ENCODE measurements at regions not wholly inside any gene's neighbourhood (a gene's known extent, or its start where the extent isn't known, plus 50 kb on each side); places are given as distances from the start of the nearest gene placed in this dataset.

DNA sequence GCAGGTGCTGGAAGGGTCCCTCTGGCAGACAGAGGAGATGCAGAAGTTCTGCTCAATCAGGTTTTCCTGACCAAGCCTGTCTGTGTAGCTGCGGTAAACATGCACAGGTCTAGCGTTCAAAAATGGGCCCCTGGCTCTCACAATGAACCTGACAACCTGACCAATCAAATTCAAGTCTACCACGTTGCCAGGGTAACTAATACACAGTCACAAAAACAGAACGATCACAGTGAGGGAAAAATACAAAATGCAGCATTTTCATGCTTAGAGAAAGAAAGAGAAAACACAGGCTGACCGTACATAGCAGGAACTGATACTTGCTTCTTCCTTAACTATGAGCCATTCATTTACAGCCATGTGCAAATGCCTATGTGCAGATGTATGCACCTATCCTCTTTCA is 353.1 kb upstream of the TSHZ2 start:
- no peak overlapping the region; the same call in 1 of the 2 replicates for H2BK12ac ChIP-seq (ENCODE audit: low read depth, low read length)
- no peak overlapping the region for H2AFZ ChIP-seq (ENCODE audit: low read length)
- TF ChIP-seq, protein P1, sequence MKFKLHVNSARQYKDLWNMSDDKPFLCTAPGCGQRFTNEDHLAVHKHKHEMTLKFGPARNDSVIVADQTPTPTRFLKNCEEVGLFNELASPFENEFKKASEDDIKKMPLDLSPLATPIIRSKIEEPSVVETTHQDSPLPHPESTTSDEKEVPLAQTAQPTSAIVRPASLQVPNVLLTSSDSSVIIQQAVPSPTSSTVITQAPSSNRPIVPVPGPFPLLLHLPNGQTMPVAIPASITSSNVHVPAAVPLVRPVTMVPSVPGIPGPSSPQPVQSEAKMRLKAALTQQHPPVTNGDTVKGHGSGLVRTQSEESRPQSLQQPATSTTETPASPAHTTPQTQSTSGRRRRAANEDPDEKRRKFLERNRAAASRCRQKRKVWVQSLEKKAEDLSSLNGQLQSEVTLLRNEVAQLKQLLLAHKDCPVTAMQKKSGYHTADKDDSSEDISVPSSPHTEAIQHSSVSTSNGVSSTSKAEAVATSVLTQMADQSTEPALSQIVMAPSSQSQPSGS (IDR thresholded peaks at IDR 0.05; ENCODE audit: low read length), result no peak
- TF ChIP-seq CBX8 (IDR thresholded peaks at IDR 0.05; ENCODE audit: borderline replicate concordance, low read depth, low read length), result no peak
- no peak for TF ChIP-seq CHD2 (IDR thresholded peaks at IDR 0.05; ENCODE audit: low read length)
- no peak for TF ChIP-seq ZNF274 (IDR thresholded peaks at IDR 0.05; ENCODE audit: borderline replicate concordance, extremely low read depth, low read length)
- TF ChIP-seq, protein P2, sequence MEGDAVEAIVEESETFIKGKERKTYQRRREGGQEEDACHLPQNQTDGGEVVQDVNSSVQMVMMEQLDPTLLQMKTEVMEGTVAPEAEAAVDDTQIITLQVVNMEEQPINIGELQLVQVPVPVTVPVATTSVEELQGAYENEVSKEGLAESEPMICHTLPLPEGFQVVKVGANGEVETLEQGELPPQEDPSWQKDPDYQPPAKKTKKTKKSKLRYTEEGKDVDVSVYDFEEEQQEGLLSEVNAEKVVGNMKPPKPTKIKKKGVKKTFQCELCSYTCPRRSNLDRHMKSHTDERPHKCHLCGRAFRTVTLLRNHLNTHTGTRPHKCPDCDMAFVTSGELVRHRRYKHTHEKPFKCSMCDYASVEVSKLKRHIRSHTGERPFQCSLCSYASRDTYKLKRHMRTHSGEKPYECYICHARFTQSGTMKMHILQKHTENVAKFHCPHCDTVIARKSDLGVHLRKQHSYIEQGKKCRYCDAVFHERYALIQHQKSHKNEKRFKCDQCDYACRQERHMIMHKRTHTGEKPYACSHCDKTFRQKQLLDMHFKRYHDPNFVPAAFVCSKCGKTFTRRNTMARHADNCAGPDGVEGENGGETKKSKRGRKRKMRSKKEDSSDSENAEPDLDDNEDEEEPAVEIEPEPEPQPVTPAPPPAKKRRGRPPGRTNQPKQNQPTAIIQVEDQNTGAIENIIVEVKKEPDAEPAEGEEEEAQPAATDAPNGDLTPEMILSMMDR (IDR thresholded peaks at IDR 0.05; ENCODE audit: control extremely low read depth in 1 of 3, insufficient read depth in 1 of 3, low read depth in 1 of 3, low read length in 3 of 3), result no peak
- TF ChIP-seq, protein P3, sequence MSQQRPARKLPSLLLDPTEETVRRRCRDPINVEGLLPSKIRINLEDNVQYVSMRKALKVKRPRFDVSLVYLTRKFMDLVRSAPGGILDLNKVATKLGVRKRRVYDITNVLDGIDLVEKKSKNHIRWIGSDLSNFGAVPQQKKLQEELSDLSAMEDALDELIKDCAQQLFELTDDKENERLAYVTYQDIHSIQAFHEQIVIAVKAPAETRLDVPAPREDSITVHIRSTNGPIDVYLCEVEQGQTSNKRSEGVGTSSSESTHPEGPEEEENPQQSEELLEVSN (IDR thresholded peaks at IDR 0.05), result no peak
- no peak for TF ChIP-seq CHD1 (IDR thresholded peaks at IDR 0.05; ENCODE audit: low read depth, low read length)
- no peak for TF ChIP-seq CEBPB (IDR thresholded peaks at IDR 0.05; ENCODE audit: low read depth, low read length)
- no peak overlapping the region for H4K5ac ChIP-seq (ENCODE audit: insufficient read length, low read depth, low read length)
- no peak overlapping the region for H3K14ac ChIP-seq (ENCODE audit: insufficient read length)
- H4K8ac ChIP-seq (ENCODE audit: extremely low read depth, insufficient read depth, low read length), result no peak overlapping the region
- no peak overlapping the region for H3K9ac ChIP-seq (replicated peaks in 1 of 4; ENCODE audit: extremely low read depth in 1 of 4, low read depth in 3 of 4, low read length in 3 of 4)
- no peak overlapping the region for H2AK5ac ChIP-seq (ENCODE audit: low read depth, low read length)
- no peak overlapping the region for H2BK120ac ChIP-seq (replicated peaks; ENCODE audit: low read depth, low read length)
- no peak overlapping the region for H3K18ac ChIP-seq (ENCODE audit: extremely low read depth, low read length)
- no peaks in the 10 kb centered on the region for H3K23me2 ChIP-seq (ENCODE audit: low read depth, low read length)
- no peak overlapping the region for H2BK5ac ChIP-seq (ENCODE audit: low read depth, low read length)
- H3K9me3 ChIP-seq (ENCODE audit: insufficient read depth in 2 of 2, low read depth in 1 of 2, low read length in 1 of 2), result no peaks in the 10 kb centered on the region
- no peak overlapping the region for H3K27ac ChIP-seq (ENCODE audit: low read depth, low read length)
- no peak overlapping the region for H3K4ac ChIP-seq (replicated peaks; ENCODE audit: insufficient read length, low read depth, low read length)
- no peak for DNase-seq (ENCODE audit: low read depth in 1 of 2, low spot score in 2 of 2)
- no peak overlapping the region for H2BK15ac ChIP-seq (ENCODE audit: low read length)
- H3K23ac ChIP-seq (ENCODE audit: insufficient read length), result no peak overlapping the region
- H3K56ac ChIP-seq (replicated peaks; ENCODE audit: insufficient read length, low read depth, low read length), result no peak overlapping the region
- FAIRE-seq, result no peak
- CTCF ChIA-PET (ENCODE audit: partially characterized antibody), result no interaction called here
- H3K79me2 ChIP-seq (ENCODE audit: control insufficient read depth in 1 of 2, insufficient read depth in 2 of 2, low read length in 2 of 2), result no peaks in the 10 kb centered on the region
- H3K4me1 ChIP-seq (replicated peaks in 1 of 4; ENCODE audit: control insufficient read depth in 3 of 4, insufficient read depth in 4 of 4, low read length in 3 of 4), result peaks cover 0 to 12% (median 3%) of the 10 kb centered on the region in 4 experiments; a peak in 4 of 7 replicates
- H3K36me3 ChIP-seq (ENCODE audit: control insufficient read depth in 2 of 4, insufficient read depth in 4 of 4, low read length in 3 of 4), result no peaks in the 10 kb centered on the region
- H3K27me3 ChIP-seq (replicated peaks in 1 of 4; ENCODE audit: control insufficient read depth in 3 of 4, extremely low read depth in 1 of 4, insufficient read depth in 3 of 4, low read length in 3 of 4), result no peaks in the 10 kb centered on the region
- 95% methylated on average over 5 of the region's 5 CpGs; no CpG with 5 or more reads in 1 of the 2 experiments for WGBS, 2 experiments (ENCODE audit: extremely low coverage in 1 of 2, insufficient coverage in 1 of 2, insufficient read length in 1 of 2, insufficient replicate concordance in 2 of 2, low coverage in 1 of 2, low lambda C conversion rate in 2 of 2, missing lambda C conversion rate in 1 of 2)
- no peak overlapping the region for H3K4me3 ChIP-seq (ENCODE audit: extremely low read depth in 1 of 4, insufficient read depth in 2 of 4, low read depth in 3 of 4, low read length in 4 of 4)
- no peak overlapping the region for H2BK20ac ChIP-seq (ENCODE audit: low read length)
- no peaks in the 10 kb centered on the region for H3K79me1 ChIP-seq (ENCODE audit: low read depth, low read length)
- H3K4me2 ChIP-seq (ENCODE audit: insufficient read depth in 1 of 2, low read depth in 2 of 2, low read length in 2 of 2), result no peak overlapping the region
- H4K20me1 ChIP-seq (replicated peaks in 1 of 2; ENCODE audit: control insufficient read depth in 1 of 2, insufficient read depth in 2 of 2, low read length in 2 of 2), result no peaks in the 10 kb centered on the region
- POLR2A ChIA-PET (ENCODE audit: partially characterized antibody), result no interaction called here
- H4K91ac ChIP-seq (replicated peaks; ENCODE audit: insufficient read length, low read length), result no peak overlapping the region

Data from H1 (cell line).